ENCODE measurements at regions not wholly inside any gene's neighbourhood (a gene's known extent, or its start where the extent isn't known, plus 50 kb on each side); places are given as distances from the start of the nearest gene placed in this dataset.

DNA sequence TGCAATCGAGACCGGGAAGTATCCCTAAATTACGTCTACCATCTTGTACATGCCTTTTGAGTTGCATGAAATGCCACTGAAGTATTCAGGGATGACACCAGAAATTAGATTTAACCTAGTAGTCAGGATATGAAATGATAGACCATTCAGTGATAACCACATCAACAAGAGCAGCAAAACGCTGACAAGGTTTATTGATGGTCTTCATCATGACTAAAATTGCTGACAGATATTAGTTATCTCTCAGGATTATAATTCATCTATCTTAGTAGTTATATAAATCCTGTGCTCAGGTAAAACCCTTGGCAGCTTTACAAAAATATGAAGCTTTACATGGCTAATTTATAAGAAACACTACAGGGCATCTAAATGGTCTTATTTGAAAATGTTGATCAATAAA, 1104.7 kb downstream of the EFNA5 start:
- no peak overlapping the region for H3K27ac Mint-ChIP-seq (ENCODE audit: unreplicated experiment)
- H3K4me1 ChIP-seq (ENCODE audit: insufficient read depth, low read length), result no peaks in the 10 kb centered on the region
- no peak for FAIRE-seq
- no peaks in the 10 kb centered on the region for H3K27me3 Mint-ChIP-seq (ENCODE audit: low read depth, unreplicated experiment)
- peaks cover 16% of the 10 kb centered on the region for H3K9me3 Mint-ChIP-seq (ENCODE audit: unreplicated experiment)
- H3K4me3 ChIP-seq (ENCODE audit: insufficient read depth, low read depth, low read length), result no peak overlapping the region
- H3K79me2 ChIP-seq (ENCODE audit: insufficient read depth, low read length), result no peaks in the 10 kb centered on the region
- no peaks in the 10 kb centered on the region for H3K36me3 ChIP-seq (ENCODE audit: insufficient read depth, low read length)
- no peak for DNase-seq (ENCODE audit: low read depth)
- no peaks in the 10 kb centered on the region for H3K4me1 Mint-ChIP-seq (ENCODE audit: low read depth, unreplicated experiment)
- no peak overlapping the region for H3K4me3 Mint-ChIP-seq (ENCODE audit: unreplicated experiment)
- H3K9me3 ChIP-seq (ENCODE audit: insufficient read depth, low read depth, low read length), result no peaks in the 10 kb centered on the region
- no peaks in the 10 kb centered on the region for H3K36me3 Mint-ChIP-seq (ENCODE audit: low read depth, unreplicated experiment)
- no peak overlapping the region for H3K27ac ChIP-seq (ENCODE audit: low read depth, low read length)
- H3K9ac ChIP-seq (ENCODE audit: low read length), result no peak overlapping the region
- no peak for TF ChIP-seq EZH2 (IDR thresholded peaks at IDR 0.05; ENCODE audit: insufficient read depth, low read length)
- TF ChIP-seq, protein P1, sequence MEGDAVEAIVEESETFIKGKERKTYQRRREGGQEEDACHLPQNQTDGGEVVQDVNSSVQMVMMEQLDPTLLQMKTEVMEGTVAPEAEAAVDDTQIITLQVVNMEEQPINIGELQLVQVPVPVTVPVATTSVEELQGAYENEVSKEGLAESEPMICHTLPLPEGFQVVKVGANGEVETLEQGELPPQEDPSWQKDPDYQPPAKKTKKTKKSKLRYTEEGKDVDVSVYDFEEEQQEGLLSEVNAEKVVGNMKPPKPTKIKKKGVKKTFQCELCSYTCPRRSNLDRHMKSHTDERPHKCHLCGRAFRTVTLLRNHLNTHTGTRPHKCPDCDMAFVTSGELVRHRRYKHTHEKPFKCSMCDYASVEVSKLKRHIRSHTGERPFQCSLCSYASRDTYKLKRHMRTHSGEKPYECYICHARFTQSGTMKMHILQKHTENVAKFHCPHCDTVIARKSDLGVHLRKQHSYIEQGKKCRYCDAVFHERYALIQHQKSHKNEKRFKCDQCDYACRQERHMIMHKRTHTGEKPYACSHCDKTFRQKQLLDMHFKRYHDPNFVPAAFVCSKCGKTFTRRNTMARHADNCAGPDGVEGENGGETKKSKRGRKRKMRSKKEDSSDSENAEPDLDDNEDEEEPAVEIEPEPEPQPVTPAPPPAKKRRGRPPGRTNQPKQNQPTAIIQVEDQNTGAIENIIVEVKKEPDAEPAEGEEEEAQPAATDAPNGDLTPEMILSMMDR (IDR thresholded peaks at IDR 0.05; ENCODE audit: insufficient read depth, low read depth, low read length), result no peak
- H3K27me3 ChIP-seq (ENCODE audit: insufficient read depth, low read length), result no peaks in the 10 kb centered on the region
- no peak overlapping the region for H2AFZ ChIP-seq (ENCODE audit: low read depth, low read length)
- H3K4me2 ChIP-seq (ENCODE audit: low read length), result no peak overlapping the region
- H4K20me1 ChIP-seq (ENCODE audit: insufficient read depth, low read length), result no peaks in the 10 kb centered on the region

DNA sequence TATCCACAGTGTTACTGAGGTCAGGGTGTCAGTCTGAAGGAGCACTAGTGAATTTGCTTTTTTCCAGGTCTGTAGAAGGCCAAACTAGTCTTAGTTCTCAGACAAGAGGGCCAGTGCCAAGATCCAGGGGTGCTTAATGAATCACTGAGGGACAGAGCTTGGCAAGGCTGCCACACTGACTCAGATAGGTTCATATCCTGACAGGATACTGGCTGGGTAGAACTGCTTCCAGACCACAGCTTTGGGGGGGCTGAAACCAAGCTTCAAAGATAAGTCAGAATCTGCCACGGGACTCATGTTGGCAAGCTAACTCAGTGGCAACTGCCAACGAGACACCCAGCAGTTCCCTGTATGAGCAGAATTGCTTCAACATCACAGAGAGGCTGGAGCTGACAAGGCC, 1125.4 kb downstream of the EFNA5 start:
- H3K79me2 ChIP-seq (ENCODE audit: insufficient read depth, low read length), result no peaks in the 10 kb centered on the region
- Mint-ChIP-seq H3K4me3 (ENCODE audit: unreplicated experiment) (no peak overlapping the region), H3K36me3 (ENCODE audit: low read depth, unreplicated experiment) (no peaks in the 10 kb centered on the region), H3K27me3 (ENCODE audit: low read depth, unreplicated experiment) (no peaks in the 10 kb centered on the region), H3K4me1 (ENCODE audit: low read depth, unreplicated experiment) (no peaks in the 10 kb centered on the region), H3K27ac (ENCODE audit: unreplicated experiment) (no peak overlapping the region), H3K9me3 (ENCODE audit: unreplicated experiment) (peaks cover 49% of the 10 kb centered on the region)
- no peak overlapping the region for H3K4me3 ChIP-seq (ENCODE audit: insufficient read depth, low read depth, low read length)
- no peak overlapping the region for H3K27ac ChIP-seq (ENCODE audit: low read depth, low read length)
- FAIRE-seq (no peak), DNase-seq (ENCODE audit: low read depth) (peak; percentile 55)
- no peak overlapping the region for H3K4me2 ChIP-seq (ENCODE audit: low read length)
- peaks cover 36% of the 10 kb centered on the region for H3K9me3 ChIP-seq (ENCODE audit: insufficient read depth, low read depth, low read length)
- H4K20me1 ChIP-seq (ENCODE audit: insufficient read depth, low read length), result no peaks in the 10 kb centered on the region
- H2AFZ ChIP-seq (ENCODE audit: low read depth, low read length), result no peak overlapping the region
- H3K4me1 ChIP-seq (ENCODE audit: insufficient read depth, low read length), result no peaks in the 10 kb centered on the region
- H3K36me3 ChIP-seq (ENCODE audit: insufficient read depth, low read length), result no peaks in the 10 kb centered on the region
- no peaks in the 10 kb centered on the region for H3K27me3 ChIP-seq (ENCODE audit: insufficient read depth, low read length)
- H3K9ac ChIP-seq (ENCODE audit: low read length), result no peak overlapping the region
- TF ChIP-seq, protein P1 (IDR thresholded peaks at IDR 0.05; ENCODE audit: insufficient read depth, low read depth, low read length), result no peak
- no peak for TF ChIP-seq EZH2 (IDR thresholded peaks at IDR 0.05; ENCODE audit: insufficient read depth, low read length)

DNA sequence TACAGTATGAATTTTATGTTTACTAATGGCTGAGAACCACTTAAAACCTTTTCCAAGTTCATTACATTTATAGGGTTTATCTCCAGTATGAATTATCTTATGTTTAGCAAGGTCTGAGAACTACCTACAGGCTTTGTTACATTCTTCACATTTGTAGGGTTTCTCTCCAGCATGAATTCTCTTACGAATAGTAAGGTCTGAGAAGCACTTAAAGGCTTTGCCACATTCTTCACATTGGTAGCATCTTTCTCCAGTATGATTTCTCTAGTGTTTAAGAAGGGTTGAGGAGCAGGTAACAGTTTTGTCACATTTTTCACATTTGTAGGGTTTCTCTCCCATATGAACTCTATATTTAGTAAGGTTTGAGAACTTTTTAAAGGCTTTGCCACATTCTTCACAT, 1127.4 kb downstream of the EFNA5 start:
- FAIRE-seq, result no peak
- Mint-ChIP-seq H3K4me3 (ENCODE audit: unreplicated experiment) (no peak overlapping the region), H3K36me3 (ENCODE audit: low read depth, unreplicated experiment) (no peaks in the 10 kb centered on the region), H3K27ac (ENCODE audit: unreplicated experiment) (no peak overlapping the region), H3K27me3 (ENCODE audit: low read depth, unreplicated experiment) (no peaks in the 10 kb centered on the region), H3K4me1 (ENCODE audit: low read depth, unreplicated experiment) (no peaks in the 10 kb centered on the region), H3K9me3 (ENCODE audit: unreplicated experiment) (peaks cover 60% of the 10 kb centered on the region)
- Histone ChIP-seq H3K4me1 (ENCODE audit: insufficient read depth, low read length) (no peaks in the 10 kb centered on the region), H3K27ac (ENCODE audit: low read depth, low read length) (no peak overlapping the region), H3K9ac (ENCODE audit: low read length) (no peak overlapping the region), H3K27me3 (ENCODE audit: insufficient read depth, low read length) (no peaks in the 10 kb centered on the region), H3K79me2 (ENCODE audit: insufficient read depth, low read length) (no peaks in the 10 kb centered on the region), H3K36me3 (ENCODE audit: insufficient read depth, low read length) (no peaks in the 10 kb centered on the region), H3K4me2 (ENCODE audit: low read length) (no peak overlapping the region), H3K9me3 (ENCODE audit: insufficient read depth, low read depth, low read length) (peaks cover 36% of the 10 kb centered on the region), H4K20me1 (ENCODE audit: insufficient read depth, low read length) (no peaks in the 10 kb centered on the region), H3K4me3 (ENCODE audit: insufficient read depth, low read depth, low read length) (no peak overlapping the region), H2AFZ (ENCODE audit: low read depth, low read length) (no peak overlapping the region)
- TF ChIP-seq, protein P1 (IDR thresholded peaks at IDR 0.05; ENCODE audit: insufficient read depth, low read depth, low read length), result no peak
- no peak for TF ChIP-seq EZH2 (IDR thresholded peaks at IDR 0.05; ENCODE audit: insufficient read depth, low read length)
- no peak for DNase-seq (ENCODE audit: low read depth)

Measured in astrocyte (in vitro differentiated cells and primary cell).